ENCODE measurements at regions not wholly inside any gene's neighbourhood (a gene's known extent, or its start where the extent isn't known, plus 50 kb on each side); places are given as distances from the start of the nearest gene placed in this dataset.

DNA sequence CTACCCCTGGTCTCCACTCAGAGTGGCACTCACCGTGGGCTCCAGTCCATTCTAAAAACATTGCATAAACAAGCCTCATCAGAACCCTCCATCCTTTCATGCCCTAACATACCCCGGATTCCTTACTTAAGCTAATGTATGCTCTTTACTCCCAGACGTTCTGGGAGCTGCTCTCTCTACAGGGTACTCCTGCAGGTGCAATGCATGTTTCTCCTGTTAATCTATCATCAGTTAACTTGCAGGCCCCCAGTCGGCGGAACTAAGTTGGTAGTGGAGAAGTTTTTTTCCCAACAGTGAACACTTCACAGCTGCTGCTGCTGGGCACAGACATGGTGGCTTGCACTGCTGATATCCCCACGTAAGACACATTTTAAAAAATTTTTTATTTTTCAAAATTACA, 161.6 kb upstream of the FAT1 start:
- TF ChIP-seq EP300 (IDR thresholded peaks at IDR 0.05; ENCODE audit: borderline replicate concordance) = no peak
- TF ChIP-seq, protein P1, sequence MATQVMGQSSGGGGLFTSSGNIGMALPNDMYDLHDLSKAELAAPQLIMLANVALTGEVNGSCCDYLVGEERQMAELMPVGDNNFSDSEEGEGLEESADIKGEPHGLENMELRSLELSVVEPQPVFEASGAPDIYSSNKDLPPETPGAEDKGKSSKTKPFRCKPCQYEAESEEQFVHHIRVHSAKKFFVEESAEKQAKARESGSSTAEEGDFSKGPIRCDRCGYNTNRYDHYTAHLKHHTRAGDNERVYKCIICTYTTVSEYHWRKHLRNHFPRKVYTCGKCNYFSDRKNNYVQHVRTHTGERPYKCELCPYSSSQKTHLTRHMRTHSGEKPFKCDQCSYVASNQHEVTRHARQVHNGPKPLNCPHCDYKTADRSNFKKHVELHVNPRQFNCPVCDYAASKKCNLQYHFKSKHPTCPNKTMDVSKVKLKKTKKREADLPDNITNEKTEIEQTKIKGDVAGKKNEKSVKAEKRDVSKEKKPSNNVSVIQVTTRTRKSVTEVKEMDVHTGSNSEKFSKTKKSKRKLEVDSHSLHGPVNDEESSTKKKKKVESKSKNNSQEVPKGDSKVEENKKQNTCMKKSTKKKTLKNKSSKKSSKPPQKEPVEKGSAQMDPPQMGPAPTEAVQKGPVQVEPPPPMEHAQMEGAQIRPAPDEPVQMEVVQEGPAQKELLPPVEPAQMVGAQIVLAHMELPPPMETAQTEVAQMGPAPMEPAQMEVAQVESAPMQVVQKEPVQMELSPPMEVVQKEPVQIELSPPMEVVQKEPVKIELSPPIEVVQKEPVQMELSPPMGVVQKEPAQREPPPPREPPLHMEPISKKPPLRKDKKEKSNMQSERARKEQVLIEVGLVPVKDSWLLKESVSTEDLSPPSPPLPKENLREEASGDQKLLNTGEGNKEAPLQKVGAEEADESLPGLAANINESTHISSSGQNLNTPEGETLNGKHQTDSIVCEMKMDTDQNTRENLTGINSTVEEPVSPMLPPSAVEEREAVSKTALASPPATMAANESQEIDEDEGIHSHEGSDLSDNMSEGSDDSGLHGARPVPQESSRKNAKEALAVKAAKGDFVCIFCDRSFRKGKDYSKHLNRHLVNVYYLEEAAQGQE (IDR thresholded peaks at IDR 0.05; ENCODE audit: low read depth) = no peak
- no peak for TF ChIP-seq TAF1 (IDR thresholded peaks at IDR 0.05; ENCODE audit: low read depth)
- no peak for TF ChIP-seq CREB1 (IDR thresholded peaks at IDR 0.05; ENCODE audit: low read depth)

Data from Ishikawa (cell line).